ENCODE measurements at regions not wholly inside any gene's neighbourhood (a gene's known extent, or its start where the extent isn't known, plus 50 kb on each side); places are given as distances from the start of the nearest gene placed in this dataset. TPM values are rescaled to one million over a fixed set of nuclear protein-coding genes. Genes with fewer than 3 reads are reported as not detected.
"Not testable (repeated sequence)": the region's sequence is repeated elsewhere in the genome, so short reads cannot be mapped to it uniquely, and the experiment has no call there.

- H3K9me2 ChIP-seq (ENCODE audit: insufficient read depth, low read length); H4K20me1 ChIP-seq (ENCODE audit: insufficient read depth, low read length); H3K4me3 ChIP-seq (ENCODE audit: low read depth, low read length, poor library complexity, severe bottlenecking); intact Hi-C loops (cut with micrococcal nuclease; ENCODE audit: unreplicated experiment); H2AFZ ChIP-seq (ENCODE audit: low read length); H3K79me2 ChIP-seq (ENCODE audit: insufficient read depth, low read depth, low read length); BruUV-seq (replicated peaks); POLR2A ChIA-PET; H3K36me3 ChIP-seq (ENCODE audit: insufficient read depth, low read length); DNase-seq (ENCODE audit: low spot score); H3K4me1 ChIP-seq (ENCODE audit: insufficient read depth, low read length, poor library complexity, severe bottlenecking); H3K9me3 ChIP-seq (ENCODE audit: low read length); H3K4me2 ChIP-seq (ENCODE audit: low read length); CTCF ChIA-PET (ENCODE audit: unreplicated experiment); H3K27ac ChIP-seq (ENCODE audit: low read depth, low read length, poor library complexity, severe bottlenecking): not testable (repeated sequence)
Measured at GRCh38 chr9:41606961-41607547, 417.9 kb upstream of the ZNG1F start.

GRCh38 chr9:41565572-41565971 is 376.5 kb upstream of the ZNG1F start:
- H2AFZ ChIP-seq (ENCODE audit: low read length); DNase-seq (ENCODE audit: low spot score); POLR2A ChIA-PET; CTCF ChIA-PET (ENCODE audit: unreplicated experiment); H3K4me1 ChIP-seq (ENCODE audit: insufficient read depth, low read length, poor library complexity, severe bottlenecking); intact Hi-C loops (cut with micrococcal nuclease; ENCODE audit: unreplicated experiment); BruUV-seq (replicated peaks); H4K20me1 ChIP-seq (ENCODE audit: insufficient read depth, low read length); H3K79me2 ChIP-seq (ENCODE audit: insufficient read depth, low read depth, low read length); H3K9me3 ChIP-seq (ENCODE audit: low read length); H3K4me2 ChIP-seq (ENCODE audit: low read length); H3K36me3 ChIP-seq (ENCODE audit: insufficient read depth, low read length); H3K4me3 ChIP-seq (ENCODE audit: low read depth, low read length, poor library complexity, severe bottlenecking); H3K27ac ChIP-seq (ENCODE audit: low read depth, low read length, poor library complexity, severe bottlenecking); H3K9me2 ChIP-seq (ENCODE audit: insufficient read depth, low read length): not testable (repeated sequence)

Small RNA genes in the stretch of these regions (small RNA-seq; reads per million reads assigned to genes)
- gene AL591926.1: not detected
- gene AL591926.4: not detected
- gene AL591926.5: not detected
- gene AL591926.6: not detected
- gene AL591926.8: not detected
- not detected for gene AL591926.9
- not detected for gene RF00019
- gene RF00156: not detected
- not detected for gene RN7SL565P

Measured in OCI-LY7 (cell line).